Omental fat pad (tissue), 3 donors: ENCODE measurements at regions not wholly inside any gene's neighbourhood (a gene's known extent, or its start where the extent isn't known, plus 50 kb on each side); places are given as distances from the start of the nearest gene placed in this dataset.

Experiments
- ATAC-seq: fragments of 150-250 bp; one replicate; pipeline ENCODE4 v1.9.1; 2016; ENCODE audit warnings: mild to moderate bottlenecking, moderate library complexity; ENCODE audit not compliant: low FRiP score
- DNase-seq: peaks from one replicate; pipeline ENCODE4 v3.0.0-alpha.2; 2019; ENCODE audit warnings: low spot score
- TF ChIP-seq, protein P1 (sequence below), 3 donors: fragments of 450-650 bp; IDR thresholded peaks; one replicate each; pipeline ENCODE4 v1.5.1; 2016 to 2017; ENCODE audit warnings: antibody characterized with exemption in 3 of 3, mild to moderate bottlenecking in 3 of 3, moderate library complexity in 2 of 3

GRCh38 chr7:24480501-24480900, 92.8 kb upstream of the PALS2 start:
- ATAC-seq (no peak), DNase-seq (no peak)
- TF ChIP-seq, protein P1, sequence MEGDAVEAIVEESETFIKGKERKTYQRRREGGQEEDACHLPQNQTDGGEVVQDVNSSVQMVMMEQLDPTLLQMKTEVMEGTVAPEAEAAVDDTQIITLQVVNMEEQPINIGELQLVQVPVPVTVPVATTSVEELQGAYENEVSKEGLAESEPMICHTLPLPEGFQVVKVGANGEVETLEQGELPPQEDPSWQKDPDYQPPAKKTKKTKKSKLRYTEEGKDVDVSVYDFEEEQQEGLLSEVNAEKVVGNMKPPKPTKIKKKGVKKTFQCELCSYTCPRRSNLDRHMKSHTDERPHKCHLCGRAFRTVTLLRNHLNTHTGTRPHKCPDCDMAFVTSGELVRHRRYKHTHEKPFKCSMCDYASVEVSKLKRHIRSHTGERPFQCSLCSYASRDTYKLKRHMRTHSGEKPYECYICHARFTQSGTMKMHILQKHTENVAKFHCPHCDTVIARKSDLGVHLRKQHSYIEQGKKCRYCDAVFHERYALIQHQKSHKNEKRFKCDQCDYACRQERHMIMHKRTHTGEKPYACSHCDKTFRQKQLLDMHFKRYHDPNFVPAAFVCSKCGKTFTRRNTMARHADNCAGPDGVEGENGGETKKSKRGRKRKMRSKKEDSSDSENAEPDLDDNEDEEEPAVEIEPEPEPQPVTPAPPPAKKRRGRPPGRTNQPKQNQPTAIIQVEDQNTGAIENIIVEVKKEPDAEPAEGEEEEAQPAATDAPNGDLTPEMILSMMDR (IDR thresholded peaks at IDR 0.05), result no peak

DNA sequence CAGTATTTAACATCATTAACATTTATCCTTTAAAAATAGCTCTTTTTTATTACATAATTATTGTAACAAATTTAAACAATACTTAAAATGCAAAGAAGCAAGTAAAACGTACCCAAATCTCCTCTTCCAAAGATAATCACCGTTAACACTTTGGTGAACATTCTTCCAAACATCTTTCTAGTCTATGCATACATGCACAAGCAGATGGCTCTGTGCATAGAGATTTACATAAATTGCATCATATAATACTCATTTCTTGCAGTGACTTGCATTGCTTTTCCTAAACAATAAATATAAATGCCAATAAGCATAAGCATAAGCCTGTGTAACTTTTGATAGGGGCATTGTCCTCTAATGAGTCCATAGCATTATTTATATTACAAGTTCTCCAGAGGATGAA, 89.4 kb upstream of the PALS2 start:
- no peak for DNase-seq
- TF ChIP-seq, protein P1 (IDR thresholded peaks at IDR 0.05), result no peak
- ATAC-seq, result no peak

GRCh38 chr7:24492576-24492975, 80.7 kb upstream of the PALS2 start:
- no peak for DNase-seq
- ATAC-seq, result no peak
- TF ChIP-seq, protein P1 (IDR thresholded peaks at IDR 0.05), result no peak

DNA sequence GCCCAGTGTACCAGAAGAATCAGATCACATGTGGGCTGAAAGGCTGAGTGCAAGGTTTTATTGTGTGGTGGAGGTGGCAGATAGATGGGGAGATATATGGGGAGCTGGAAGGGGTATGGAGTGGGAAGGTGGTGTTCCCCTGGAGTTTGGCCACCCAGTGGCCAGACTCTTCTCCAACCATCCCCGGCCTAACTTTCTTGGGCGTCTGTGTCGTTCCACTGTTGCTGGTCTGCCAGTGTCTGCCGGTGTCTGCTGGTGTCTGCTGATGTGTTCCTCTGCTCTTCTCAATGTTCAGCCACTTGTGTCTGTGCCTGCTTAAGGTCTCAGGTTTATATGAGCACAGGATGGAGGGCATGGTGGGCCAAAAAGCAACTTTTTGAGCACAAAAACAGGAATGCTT, 78.4 kb upstream of the PALS2 start:
- DNase-seq, result no peak
- ATAC-seq, result no peak
- TF ChIP-seq, protein P1 (IDR thresholded peaks at IDR 0.05), result no peak

DNA sequence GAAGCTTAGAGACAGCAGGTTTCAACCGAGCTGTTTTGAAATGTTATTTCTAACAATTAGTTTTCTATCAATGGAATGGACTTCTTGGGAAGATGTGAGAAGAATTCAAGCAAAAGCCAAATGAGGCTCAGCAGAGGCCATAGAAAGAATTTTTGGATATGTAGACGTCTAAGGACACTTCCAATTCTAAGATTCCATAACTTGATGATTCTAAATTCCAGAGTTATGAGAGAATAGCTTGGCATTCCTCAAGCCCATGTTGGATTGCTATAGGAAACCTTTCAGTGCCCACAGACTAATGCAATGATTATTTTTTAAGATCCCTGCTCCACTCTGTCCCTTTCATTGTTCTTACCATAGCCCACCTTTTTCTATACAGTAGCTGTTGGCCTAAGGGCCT, 77.2 kb upstream of the PALS2 start:
- TF ChIP-seq, protein P1 (IDR thresholded peaks at IDR 0.05), result no peak
- ATAC-seq, result no peak
- no peak for DNase-seq

DNA sequence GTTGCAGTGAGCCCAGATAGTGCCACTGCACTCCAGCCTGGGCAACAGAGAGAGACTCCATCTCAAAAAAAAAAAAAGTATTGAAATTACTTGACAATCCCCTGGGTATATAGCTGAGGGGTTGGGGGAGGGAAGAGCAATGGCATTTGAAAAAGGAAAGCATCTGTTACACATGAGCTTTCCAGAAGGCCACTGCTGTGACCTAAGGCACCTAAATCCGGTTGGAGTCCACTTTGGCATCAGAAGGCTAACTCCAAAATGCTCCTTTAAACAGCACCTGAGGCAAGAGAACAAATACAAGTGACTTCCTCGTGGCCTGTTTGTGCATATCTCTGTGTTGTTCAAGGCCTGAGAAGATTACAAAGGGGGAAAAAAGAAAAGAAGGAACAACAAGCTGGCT, 74.8 kb upstream of the PALS2 start:
- ATAC-seq (no peak), DNase-seq (no peak)
- TF ChIP-seq, protein P1 (IDR thresholded peaks at IDR 0.05), result no peak

DNA sequence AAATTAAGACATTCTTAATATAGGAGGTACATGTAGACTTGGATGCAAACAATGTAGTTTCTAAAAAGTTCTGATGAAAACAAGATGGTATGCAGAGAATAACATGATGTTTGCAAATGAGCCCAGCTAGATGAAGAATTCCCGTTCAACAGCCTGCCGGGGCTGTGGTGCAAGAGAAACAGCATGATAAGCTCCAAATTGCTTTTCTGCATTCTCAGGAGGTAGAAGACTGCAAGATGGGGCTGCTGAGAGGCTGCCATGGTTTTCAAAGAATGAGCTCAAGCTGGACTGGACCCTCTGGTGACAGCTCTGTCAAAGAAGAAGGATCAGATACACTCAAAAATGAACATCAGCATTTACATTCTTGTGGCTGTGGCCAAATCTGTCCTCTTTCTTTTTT, 73.4 kb upstream of the PALS2 start:
- DNase-seq (no peak), ATAC-seq (no peak)
- TF ChIP-seq, protein P1 (IDR thresholded peaks at IDR 0.05), result no peak
